SK-N-SH treated with all-trans-retinoic acid at 6 μM for 48 hours (cell line): ENCODE measurements at regions not wholly inside any gene's neighbourhood (a gene's known extent, or its start where the extent isn't known, plus 50 kb on each side); places are given as distances from the start of the nearest gene placed in this dataset.

Source experiments
- ATAC-seq: fragments of 200-7000 bp; cut with Tn5 transposase; 3 replicates; pipeline ENCODE4 v1.9.1; 2020; ENCODE audit warnings: mild to moderate bottlenecking, moderate library complexity
- ARNTL ChIP-seq: fragments of 450-650 bp; formaldehyde crosslinking; IDR thresholded peaks from 2 replicates; pipeline ENCODE4 v1.5.0; 2020; ENCODE audit warnings: low read depth, mild to moderate bottlenecking, moderate library complexity, borderline replicate concordance
- BACH2 ChIP-seq: fragments of 250-450 bp; sonication (Bioruptor Pico); IDR thresholded peaks from 2 replicates; pipeline ENCODE4 v1.9.0; 2021; ENCODE audit warnings: mild to moderate bottlenecking, borderline replicate concordance
- CSDC2 ChIP-seq: fragments of 250-450 bp; sonication (Bioruptor Pico); IDR thresholded peaks from 2 replicates; pipeline ENCODE4 v1.5.0; 2020; ENCODE audit warnings: mild to moderate bottlenecking, moderate library complexity
- CSRNP3 ChIP-seq: fragments of 250-450 bp; sonication (Bioruptor Pico); IDR thresholded peaks from 2 replicates; pipeline ENCODE4 v1.5.1; 2021; ENCODE audit warnings: mild to moderate bottlenecking, moderate library complexity
- ESRRG ChIP-seq: fragments of 250-450 bp; sonication (Bioruptor Pico); IDR thresholded peaks from 2 replicates; pipeline ENCODE4 v1.6.1; 2021; ENCODE audit warnings: mild to moderate bottlenecking
- GLIS3 ChIP-seq: fragments of 250-450 bp; sonication (Bioruptor Pico); IDR thresholded peaks from 2 replicates; pipeline ENCODE4 v1.5.0; 2020; ENCODE audit warnings: mild to moderate bottlenecking, moderate library complexity
- ISL1 ChIP-seq: fragments of 250-450 bp; sonication (Bioruptor Pico); IDR thresholded peaks from 2 replicates; pipeline ENCODE4 v2.1.2; 2022; ENCODE audit warnings: mild to moderate bottlenecking, moderate library complexity
- OSR1 ChIP-seq: fragments of 250-450 bp; sonication (Bioruptor Pico); IDR thresholded peaks from 2 replicates; pipeline ENCODE4 v1.8.0; 2022; ENCODE audit warnings: moderate library complexity, mild to moderate bottlenecking, inconsistent platforms
- PATZ1 ChIP-seq: fragments of 250-450 bp; sonication (Bioruptor Pico); IDR thresholded peaks from 2 replicates; pipeline ENCODE4 v1.8.0; 2020; ENCODE audit warnings: mild to moderate bottlenecking, moderate library complexity, borderline replicate concordance
- POU6F1 ChIP-seq: fragments of 250-450 bp; sonication (Bioruptor Pico); IDR thresholded peaks from 2 replicates; pipeline ENCODE4 v1.8.0; 2021; ENCODE audit warnings: low read depth, mild to moderate bottlenecking, moderate library complexity, borderline replicate concordance
- PPARA ChIP-seq: fragments of 250-450 bp; sonication (Bioruptor Pico); IDR thresholded peaks from 2 replicates; pipeline ENCODE4 v1.5.0; 2020; ENCODE audit warnings: mild to moderate bottlenecking, borderline replicate concordance
- RARB ChIP-seq: fragments of 250-450 bp; sonication (Bioruptor Pico); IDR thresholded peaks from 2 replicates; pipeline ENCODE4 v1.8.0; 2021; ENCODE audit warnings: mild to moderate bottlenecking, moderate library complexity
- SNAI2 ChIP-seq: fragments of 250-450 bp; sonication (Bioruptor Pico); IDR thresholded peaks from 2 replicates; pipeline ENCODE4 v1.5.0; 2020; ENCODE audit warnings: mild to moderate bottlenecking, moderate library complexity
- TOX ChIP-seq: fragments of 250-450 bp; sonication (Bioruptor Pico); IDR thresholded peaks from 2 replicates; pipeline ENCODE4 v1.8.0; 2021; ENCODE audit warnings: mild to moderate bottlenecking, moderate library complexity, borderline replicate concordance
- TSHZ2 ChIP-seq: fragments of 250-450 bp; sonication (Bioruptor Pico); IDR thresholded peaks from 2 replicates; pipeline ENCODE4 v1.5.0; 2020; ENCODE audit warnings: mild to moderate bottlenecking, moderate library complexity
- ZC3H10 ChIP-seq: fragments of 250-450 bp; sonication (Bioruptor Pico); IDR thresholded peaks from 2 replicates; pipeline ENCODE4 v1.5.1; 2021; ENCODE audit warnings: mild to moderate bottlenecking, moderate library complexity
- ZFP30 ChIP-seq: fragments of 450-650 bp; formaldehyde crosslinking; IDR thresholded peaks from 2 replicates; pipeline ENCODE4 v1.5.0; 2022; ENCODE audit warnings: mild to moderate bottlenecking, moderate library complexity
- ZNF565 ChIP-seq: fragments of 450-650 bp; formaldehyde crosslinking; conservative IDR thresholded peaks from 2 replicates; pipeline ENCODE4 v1.5.0; 2020; ENCODE audit warnings: low read depth, mild to moderate bottlenecking, moderate library complexity
- ZNF70 ChIP-seq: fragments of 450-650 bp; formaldehyde crosslinking; IDR thresholded peaks from 2 replicates; pipeline ENCODE4 v1.5.0; 2020; ENCODE audit warnings: mild to moderate bottlenecking, moderate library complexity
- ZNF8 ChIP-seq: fragments of 450-650 bp; formaldehyde crosslinking; IDR thresholded peaks from 2 replicates; pipeline ENCODE4 v1.5.0; 2020; ENCODE audit warnings: mild to moderate bottlenecking, moderate library complexity

- TF ChIP-seq ZC3H10 (CRISPR knock-in tag) (no peak), CSDC2 (no peak), ZFP30 (no peak), ZNF8 (CRISPR knock-in tag) (no peak), ARNTL (CRISPR knock-in tag) (no peak)
- ATAC-seq: no peak
These were observed 86.9 kb downstream of the MPP7 start for GRCh38 chr10:28215930-28216329.

GRCh38 chr10:28214219-28214618, 88.6 kb downstream of the MPP7 start:
- ATAC-seq: no peak
- TF ChIP-seq GLIS3 (CRISPR knock-in tag): no peak
- TF ChIP-seq SNAI2 (CRISPR knock-in tag): no peak
- no peak for TF ChIP-seq TOX
- no peak for TF ChIP-seq RARB
- no peak for TF ChIP-seq ZNF70 (CRISPR knock-in tag)
- no peak for TF ChIP-seq TSHZ2 (CRISPR knock-in tag)
- no peak for TF ChIP-seq PATZ1 (CRISPR knock-in tag)

- TF ChIP-seq BACH2 (CRISPR knock-in tag) (no peak), ZFP30 (no peak), CSRNP3 (CRISPR knock-in tag) (no peak), PPARA (no peak)
These were observed 91.1 kb downstream of the MPP7 start for GRCh38 chr10:28211759-28212158.

GRCh38 chr10:28207799-28208198, 95.1 kb downstream of the MPP7 start:
- no peak for ATAC-seq
- TF ChIP-seq ZNF8 (CRISPR knock-in tag): no peak
- no peak for TF ChIP-seq ZNF565 (CRISPR knock-in tag)
- no peak for TF ChIP-seq ISL1
- TF ChIP-seq OSR1 (CRISPR knock-in tag): no peak
- TF ChIP-seq BACH2 (CRISPR knock-in tag): no peak
- no peak for TF ChIP-seq CSRNP3 (CRISPR knock-in tag)
- TF ChIP-seq GLIS3 (CRISPR knock-in tag): no peak
- no peak for TF ChIP-seq PATZ1 (CRISPR knock-in tag)
- TF ChIP-seq POU6F1 (CRISPR knock-in tag): no peak
- TF ChIP-seq CSDC2: no peak
- TF ChIP-seq ZFP30: no peak
- TF ChIP-seq ZC3H10 (CRISPR knock-in tag): no peak
- no peak for TF ChIP-seq PPARA
- no peak for TF ChIP-seq ZNF70 (CRISPR knock-in tag)
- no peak for TF ChIP-seq ESRRG (CRISPR knock-in tag)
- TF ChIP-seq RARB: no peak
- TF ChIP-seq, all 23 proteins: peak for 0

More at GRCh38 chr10:28211759-28212158, 91.1 kb downstream of the MPP7 start:
- ATAC-seq: no peak
